HG03108 (cell line): ENCODE measurements at regions not wholly inside any gene's neighbourhood (a gene's known extent, or its start where the extent isn't known, plus 50 kb on each side); places are given as distances from the start of the nearest gene placed in this dataset.
"Not testable (repeated sequence)": the region's sequence is repeated elsewhere in the genome, so short reads cannot be mapped to it uniquely, and the experiment has no call there.

ENCODE experiments used
- ATAC-seq: cut with Tn5 transposase; IDR thresholded peaks from one replicate; pipeline ENCODE4 v1.9.1; 2021; ENCODE audit warnings: moderate library complexity; ENCODE audit not compliant: unreplicated experiment

DNA sequence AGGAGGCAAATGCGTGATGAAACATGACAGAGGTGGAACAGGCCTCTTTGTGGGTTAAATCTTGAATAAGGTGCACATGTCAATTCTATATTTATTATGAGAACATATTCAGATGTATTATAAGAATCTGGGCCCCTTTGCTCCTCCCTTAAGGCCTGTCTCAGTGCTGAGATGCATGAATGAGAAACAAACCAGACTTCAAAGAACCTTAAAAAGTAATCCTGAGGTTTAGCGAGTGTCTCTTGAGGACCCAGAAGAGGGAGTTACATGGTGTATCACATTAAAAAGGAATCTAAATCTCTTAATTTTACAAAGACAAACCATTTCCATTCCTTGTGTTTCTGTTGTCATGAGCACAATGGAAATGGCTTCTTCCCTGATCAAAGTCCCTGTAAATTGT, 170.9 kb upstream of the TBC1D5 start:
- no peak for ATAC-seq

DNA sequence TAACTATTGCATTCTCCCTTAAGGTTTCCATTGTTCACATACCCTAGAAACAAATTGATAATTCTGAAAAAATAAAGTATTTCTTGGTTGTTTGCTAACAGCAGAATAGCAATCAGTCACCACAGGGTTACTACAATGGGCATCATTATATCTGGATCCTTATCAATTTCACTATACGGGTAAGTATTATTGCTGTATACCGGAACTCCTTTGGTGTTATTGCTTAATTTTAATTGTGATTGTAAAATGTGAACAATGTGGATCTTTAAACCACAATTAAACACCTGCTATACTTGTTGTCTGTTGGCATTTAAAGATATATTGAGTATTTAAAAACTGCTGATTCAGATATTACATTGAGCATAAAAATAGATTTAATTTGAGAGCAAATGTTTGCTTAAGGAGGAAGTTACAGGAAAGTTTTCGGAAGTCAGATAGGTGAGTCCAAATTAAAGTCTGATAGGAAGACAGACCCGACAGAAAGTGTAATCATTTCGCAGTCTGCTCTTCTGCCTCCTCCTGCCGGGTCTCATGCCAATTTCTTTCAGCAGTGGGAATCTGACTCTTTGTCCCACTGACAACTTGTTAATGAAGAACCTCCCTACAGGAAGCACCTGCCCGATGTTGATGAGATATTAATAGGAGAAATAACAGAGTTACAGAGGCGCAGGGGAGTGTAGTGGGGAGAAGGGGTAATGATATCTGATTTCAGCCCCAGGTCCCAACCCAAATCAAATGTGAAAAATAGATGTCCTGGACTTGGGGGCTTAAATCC, 169.7 kb upstream of the TBC1D5 start:
- ATAC-seq: no peak

DNA sequence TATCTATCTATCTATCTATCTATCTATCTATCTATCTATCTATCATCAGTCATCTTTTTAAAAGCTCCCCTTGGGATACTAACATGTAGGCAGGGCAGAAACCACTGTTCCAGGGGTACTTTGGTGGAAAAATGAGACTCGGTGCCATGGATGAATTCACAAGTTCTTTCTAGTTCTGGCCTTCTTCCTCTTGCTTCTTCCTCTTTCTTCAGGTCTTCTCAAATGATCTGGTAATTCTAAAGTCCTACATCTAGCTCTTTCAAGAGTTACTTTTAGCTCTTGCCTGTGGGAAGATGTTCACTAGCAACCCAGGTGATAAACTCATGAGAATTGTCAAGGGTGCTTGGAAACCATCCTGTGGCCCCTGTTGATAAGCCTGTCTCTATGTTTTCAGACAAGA, 168.5 kb upstream of the TBC1D5 start:
- ATAC-seq: no peak

DNA sequence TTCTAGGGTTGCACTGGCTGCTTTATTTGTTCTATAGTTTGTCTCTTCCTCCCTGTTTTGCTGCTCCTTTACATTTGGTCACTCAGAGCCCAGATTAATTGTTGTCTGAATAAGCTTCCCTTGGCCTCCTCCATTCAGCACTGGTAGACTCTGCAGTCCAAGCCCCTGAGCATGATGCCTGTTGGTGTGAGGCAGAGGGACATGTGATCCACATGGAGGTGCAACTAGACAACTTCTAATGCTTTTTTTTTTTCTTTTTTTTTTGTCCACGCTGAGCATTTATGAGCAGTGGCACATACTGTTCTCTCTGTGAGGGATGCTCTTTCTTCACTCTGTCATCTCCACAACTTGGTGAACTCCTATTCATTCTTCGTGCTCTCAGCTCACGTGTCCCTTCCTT, 167.3 kb upstream of the TBC1D5 start:
- no peak for ATAC-seq

DNA sequence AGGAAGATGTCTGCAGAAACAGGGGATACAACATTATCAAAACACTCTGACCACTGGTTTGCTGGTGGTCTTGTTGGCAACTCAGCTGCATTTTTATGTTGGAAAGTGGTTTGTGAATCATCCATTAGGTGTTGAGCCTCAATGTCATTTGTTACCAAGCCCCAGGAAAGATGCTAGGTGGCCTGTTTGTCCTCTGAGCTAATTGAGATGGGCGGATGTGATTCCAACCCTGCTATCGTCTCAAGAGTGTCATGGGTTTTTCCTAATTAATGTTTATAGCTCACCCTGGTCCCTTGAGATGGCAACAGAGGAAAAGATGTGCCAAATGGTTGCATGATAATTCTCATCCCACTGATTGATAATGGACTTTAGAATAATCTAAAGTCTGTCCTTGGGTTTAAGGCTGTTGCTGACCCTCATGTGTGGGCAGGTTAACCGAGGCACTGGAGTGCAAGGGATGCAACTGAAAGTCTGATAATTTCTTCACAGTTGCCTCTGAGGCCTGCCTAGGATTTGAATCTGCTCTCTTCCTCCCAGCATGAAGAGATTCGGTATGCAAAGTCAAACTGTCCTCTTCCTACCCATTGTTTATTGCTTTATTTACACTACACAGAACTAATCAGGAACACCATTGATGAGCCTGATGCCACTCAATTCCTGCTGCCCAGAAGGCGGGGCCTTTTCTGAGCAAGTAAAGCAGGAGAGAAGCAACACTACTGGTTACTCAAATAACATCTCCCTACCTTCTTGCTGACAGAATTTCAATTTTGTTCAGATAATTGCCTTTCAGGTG, 166.2 kb upstream of the TBC1D5 start:
- ATAC-seq: no peak

DNA sequence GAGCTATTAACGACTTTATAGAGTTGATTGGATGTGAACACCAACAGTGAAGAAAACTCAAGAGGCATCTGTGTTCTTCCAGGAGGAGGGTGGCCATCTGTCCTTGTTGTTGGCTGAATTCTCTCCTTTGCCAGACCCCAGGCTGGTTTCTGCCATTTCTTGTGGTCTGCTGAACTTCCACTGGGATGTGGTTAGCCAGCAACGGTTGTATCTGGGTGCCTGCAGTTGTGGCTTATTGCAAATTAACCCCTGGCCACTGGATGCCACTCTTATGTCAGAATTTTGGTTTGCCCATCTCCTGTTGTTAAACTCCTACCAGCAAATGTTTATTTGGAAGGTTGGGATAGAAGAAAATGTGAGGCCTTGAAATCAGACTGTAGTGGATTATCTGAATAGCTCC, 163.6 kb upstream of the TBC1D5 start:
- no peak for ATAC-seq

DNA sequence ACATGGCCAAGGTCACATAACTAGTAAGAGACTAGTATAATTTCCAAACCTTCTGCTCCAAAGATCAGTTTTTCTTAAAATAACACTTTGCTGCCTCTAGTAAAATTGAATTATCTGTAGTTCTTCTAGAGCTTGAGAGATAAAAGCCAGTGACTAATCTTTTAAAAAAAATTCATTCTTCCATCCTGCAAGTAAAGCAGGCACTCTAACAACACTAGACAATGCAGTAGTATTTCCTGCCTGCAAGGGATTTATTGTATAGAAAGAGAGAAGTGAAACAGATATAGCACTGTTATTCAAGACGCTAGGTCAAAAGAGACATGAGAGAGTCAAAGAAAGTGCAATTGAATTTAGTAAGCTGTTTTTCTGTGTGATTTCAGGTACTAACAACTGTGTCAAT, 159.5 kb upstream of the TBC1D5 start:
- ATAC-seq: peak; percentile 77

DNA sequence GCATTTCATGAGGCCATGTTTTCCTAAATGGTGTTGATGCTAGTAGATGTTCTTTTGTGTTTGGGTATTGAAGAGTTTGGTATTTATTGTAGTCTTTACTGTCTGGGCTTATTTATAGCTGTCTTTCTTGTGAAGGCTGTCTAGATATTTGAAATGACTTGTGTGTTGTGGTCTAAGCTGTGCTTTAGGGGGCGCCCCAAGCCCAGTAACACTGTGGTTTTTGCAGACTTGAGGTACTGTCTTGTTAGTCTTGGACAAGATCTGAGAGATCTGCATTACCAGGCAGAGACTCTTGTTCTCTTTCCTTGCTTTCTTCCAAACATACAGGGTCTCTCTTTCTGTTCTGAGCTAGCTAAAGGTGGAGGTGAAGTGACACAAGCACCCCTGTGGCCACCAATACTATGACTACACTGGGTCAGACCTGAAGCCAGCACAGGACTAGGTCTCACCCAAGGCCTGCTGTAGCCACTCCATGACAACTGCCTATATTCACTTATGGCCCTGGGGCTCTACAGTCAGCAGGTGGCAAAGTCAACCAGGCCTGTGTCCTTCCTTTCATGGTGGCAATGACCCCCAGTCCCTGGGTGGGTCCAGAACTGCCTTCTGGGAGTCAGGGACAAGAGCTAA, 152.1 kb upstream of the TBC1D5 start:
- no peak for ATAC-seq

DNA sequence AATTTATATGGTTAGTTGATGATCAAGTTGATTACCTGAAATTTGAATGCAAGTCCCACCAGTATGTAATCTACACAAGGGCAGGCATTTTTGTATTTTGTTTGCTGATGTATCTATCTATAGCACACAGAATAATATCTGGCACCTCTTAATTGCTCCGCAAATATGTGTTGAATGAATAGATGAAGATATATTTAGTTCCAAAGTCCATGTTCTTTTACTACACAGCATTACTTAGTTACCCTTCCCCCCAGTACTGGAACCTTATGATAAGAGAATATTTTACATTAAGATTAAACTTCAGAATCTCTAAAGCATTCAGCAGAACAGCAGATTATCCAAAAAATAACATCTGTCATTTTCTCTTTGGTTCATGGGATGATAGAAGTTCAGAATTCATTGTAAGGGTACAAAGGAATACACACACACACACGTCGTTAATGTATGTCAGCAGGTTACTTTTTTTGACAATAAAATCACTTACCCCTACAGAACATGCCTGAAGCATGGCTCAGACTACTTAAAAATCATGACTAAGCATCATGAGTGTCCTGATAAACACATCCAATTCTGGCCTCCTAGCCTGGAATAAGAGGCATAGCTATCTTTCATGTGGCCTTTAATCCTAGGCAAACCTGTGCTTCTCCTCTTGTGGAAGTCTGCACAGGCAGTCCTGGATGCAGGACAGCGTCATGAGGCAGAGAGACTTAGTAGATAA, 148.9 kb upstream of the TBC1D5 start:
- ATAC-seq: no peak

DNA sequence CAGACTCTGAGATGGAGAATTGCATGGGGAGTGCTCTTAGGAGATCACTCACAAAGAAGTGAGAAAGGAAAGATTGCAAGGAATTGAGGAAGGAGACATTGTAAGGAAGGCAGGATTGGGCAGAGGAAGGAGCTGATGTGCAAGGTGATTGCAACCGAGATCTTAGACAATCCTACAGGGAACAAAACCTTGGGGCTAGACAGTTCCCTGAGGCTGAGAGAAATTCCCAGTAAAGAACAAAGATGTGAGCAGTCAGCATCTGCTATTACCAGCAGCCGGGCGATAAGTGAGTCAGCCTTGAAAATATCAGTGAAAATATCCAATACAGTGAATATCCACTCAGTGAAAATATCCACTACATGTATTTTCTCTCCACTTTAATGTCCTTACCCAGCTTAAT, 143.6 kb upstream of the TBC1D5 start:
- ATAC-seq: no peak

DNA sequence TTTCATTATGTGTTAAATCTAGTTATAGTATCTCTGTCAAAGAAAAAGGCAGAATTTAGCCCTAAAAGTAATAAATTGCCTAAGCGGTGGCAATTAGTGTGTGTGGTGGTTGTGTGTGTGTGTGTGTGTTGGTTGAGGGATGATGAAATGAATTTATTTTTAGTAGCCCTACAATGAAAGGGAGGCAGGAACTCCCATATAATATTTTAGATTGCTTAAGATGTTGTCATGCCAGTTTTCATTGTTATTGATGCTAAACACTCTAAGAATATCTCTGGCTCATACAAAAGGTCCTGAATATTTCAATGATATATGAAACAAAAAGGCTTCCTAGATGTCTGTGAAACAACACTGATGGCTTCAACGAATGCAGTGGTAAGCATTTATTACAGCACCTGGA, 140.6 kb upstream of the TBC1D5 start:
- no peak for ATAC-seq

DNA sequence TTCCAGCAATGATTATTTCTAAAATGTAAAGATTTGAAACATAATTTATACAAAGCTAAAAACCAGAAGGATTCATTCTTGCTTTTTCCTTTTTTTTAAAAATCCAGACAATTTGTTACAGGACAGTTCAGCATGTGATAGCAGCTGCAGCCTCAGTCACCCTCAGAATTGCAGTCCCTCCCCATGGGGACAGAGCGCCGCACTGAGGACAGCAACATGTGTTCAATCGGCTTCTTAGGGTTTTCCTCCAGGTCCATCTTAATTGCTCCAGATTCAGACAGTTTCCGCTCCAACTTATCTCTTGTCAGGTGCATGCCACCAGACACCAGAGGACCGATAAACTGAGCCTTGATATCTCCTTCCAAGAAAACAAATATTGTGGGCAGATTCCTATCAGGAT, 134.9 kb upstream of the TBC1D5 start:
- ATAC-seq: no peak

DNA sequence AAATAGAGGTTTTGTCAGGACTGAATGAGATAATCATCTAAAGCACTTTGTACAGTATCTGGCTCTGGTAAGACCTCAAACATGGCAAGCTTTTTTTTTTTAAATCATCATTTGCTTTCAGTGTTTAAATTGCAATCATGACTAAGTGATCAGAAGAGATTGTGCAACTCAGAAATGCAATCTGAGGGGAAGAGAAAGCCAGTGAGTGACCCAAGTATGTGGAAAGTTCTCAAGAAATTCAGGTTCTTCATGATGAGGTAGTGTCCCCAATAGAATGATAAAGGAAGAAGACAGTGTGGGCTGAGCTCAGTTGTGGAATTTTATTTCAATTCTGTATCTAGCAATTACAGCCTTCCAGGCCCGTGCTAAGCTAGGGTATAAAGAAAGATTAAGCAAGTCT, 132.2 kb upstream of the TBC1D5 start:
- no peak for ATAC-seq

DNA sequence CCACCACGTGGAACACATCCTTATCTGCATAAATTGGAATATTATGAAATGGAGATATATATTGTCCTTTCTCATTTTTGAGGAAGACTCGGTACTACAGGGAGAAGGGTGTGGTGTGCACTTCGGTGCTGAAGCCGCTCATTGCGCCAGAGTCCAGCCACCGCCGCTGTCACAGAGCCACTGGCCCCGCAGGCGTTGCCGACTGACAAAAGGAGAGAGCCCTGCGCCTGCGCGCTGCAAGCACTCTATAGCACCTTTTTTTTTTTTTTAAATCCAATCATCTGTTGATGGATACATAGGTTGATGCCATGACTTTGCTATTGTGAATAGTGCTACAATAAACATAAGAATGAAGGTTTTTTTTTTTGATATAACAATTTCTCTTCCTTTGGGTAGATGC, 130.0 kb upstream of the TBC1D5 start:
- no peak for ATAC-seq

DNA sequence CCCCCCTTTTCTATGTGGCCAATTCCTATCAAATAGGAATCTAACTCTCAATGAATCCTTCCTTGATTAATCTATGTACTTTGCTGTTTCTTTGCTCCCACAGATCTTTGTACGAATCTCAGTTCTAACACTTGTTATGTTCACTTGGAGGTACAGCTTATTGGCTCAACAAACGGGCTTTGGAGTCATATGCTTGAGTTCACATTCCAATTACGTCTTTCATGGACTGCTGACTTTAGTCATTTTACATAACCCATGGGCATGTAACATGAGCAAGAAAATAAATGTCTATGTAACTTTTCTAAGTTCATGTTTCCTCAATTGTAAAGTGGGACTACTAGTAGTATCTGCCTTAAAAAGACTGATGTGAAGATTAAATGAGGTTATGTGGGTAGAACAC, 123.2 kb upstream of the TBC1D5 start:
- no peak for ATAC-seq

DNA sequence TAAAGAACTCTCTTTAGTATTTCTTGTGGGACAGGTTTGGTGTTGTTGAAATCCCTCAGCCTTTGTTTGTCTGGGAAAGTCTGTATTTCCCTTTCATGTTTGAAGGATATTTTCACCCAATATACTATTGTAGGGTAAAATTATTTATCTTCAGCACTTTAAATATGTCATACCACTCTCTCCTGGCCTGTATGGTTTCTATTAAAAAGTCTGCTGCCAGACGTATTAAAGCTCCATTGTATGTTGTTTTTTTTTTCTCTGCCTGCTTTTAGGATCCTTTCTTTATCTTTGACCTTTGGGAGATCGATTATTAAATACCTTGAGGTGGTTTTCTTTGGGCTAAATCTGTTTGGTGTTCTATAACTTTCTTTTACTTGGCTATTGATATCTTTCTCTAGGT, 119.0 kb upstream of the TBC1D5 start:
- ATAC-seq: no peak

DNA sequence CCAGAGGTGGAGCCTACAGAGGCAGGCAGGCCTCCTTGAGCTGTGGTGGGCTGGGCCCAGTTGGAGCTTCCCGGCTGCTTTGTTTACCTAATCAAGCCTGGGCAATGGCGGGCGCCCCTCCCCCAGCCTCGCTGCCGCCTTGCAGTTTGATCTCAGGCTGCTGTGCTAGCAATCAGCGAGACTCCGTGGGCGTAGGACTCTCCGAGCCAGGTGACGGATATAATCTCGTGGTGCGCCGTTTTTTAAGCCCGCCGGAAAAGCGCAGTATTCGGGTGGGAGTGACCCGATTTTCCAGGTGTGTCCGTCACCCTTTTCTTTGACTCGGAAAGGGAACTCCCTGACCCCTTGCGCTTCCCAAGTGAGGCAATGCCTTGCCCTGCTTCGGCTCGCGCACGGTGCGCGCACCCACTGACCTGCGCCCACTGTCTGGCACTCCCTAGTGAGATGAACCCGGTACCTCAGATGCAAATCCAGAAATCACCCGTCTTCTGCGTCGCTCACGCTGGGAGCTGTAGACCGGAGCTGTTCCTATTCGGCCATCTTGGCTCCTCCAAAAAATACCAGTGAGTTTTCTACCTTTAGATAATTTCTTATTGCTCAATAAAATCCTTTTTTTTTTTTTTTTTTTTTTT, 118.5 kb upstream of the TBC1D5 start:
- ATAC-seq: not testable (repeated sequence)

DNA sequence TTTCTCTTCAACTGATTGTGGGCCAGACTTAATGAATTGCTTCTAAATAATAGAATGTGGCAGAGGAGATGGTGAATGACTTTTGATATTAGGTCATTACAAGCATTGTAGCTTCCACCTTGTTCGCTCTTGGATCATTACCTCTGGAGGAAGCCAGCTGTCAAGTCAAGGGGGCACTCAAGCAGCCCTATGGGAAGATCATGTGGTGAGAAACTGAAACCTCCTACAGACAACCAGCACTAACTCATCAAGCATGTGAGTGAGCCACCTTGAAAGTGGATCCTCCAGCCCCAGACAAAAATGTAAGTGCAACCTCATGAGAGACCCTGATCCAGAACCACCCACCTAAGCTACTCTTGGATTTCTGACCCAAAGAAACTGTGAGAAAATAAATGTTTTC, 109.8 kb upstream of the TBC1D5 start:
- ATAC-seq: peak; percentile 56

DNA sequence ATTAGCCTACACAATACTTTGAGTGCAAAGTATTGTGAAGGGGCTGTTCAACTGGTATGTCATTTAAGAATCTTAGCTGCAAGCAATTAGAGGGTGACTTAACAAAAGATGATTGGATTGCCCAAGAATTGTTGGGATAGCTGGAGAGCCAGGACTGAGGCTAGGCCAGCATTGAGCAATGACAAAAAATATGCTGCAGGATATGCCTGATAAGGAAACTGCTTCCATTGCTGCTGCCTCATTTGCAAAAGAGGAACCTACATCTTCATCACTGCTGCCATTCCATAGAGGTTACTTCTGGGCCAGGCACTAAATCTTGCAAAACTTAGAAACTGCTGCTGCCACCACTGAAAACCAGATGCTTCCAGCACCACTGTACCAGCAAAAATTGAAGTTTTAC, 108.0 kb upstream of the TBC1D5 start:
- no peak for ATAC-seq

DNA sequence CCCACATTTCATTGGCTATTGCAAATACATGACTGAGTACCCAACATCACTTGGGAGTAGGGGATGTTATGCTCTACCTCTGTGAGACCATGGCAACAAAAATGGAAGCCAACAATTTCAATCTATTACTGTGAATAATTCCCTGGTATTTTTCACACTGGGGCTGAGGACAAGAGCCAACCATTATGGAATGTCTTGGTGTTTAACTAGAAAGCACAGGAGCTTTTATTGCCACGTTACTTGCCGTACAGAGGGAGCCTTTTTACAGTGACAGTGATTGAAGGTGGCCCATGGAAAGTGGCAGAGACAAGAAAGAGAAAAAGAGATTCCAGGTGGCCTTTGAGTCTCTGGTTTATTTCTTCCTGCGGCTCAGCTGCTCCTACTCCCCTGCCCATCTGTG, 105.7 kb upstream of the TBC1D5 start:
- ATAC-seq: no peak

DNA sequence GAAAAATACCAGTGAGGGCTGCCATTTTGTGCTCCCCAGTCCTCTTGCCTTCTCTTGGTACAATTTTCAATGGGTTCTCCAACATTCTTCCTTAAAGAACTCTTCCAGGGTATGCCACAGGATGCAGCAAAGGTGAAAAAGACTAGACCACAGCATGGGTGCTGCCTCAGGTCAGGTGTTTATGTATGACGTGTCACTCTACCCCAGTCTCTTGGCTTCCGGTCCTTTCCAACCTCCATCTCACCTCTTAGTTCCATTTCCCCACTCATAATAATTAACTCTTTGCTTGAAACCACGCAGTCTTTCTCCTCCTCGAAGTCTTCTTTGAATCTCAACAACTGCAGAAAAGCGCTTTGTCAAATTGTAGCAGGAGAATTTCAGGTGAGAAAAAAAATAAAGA, 104.7 kb upstream of the TBC1D5 start:
- no peak for ATAC-seq
